WTC11 (cell line): ENCODE measurements at regions not wholly inside any gene's neighbourhood (a gene's known extent, or its start where the extent isn't known, plus 50 kb on each side); places are given as distances from the start of the nearest gene placed in this dataset.

Source experiments
- ATAC-seq: fragments of 200-7000 bp; cut with Tn5 transposase; 2 replicates; pipeline ENCODE4 v1.10.0; 2021; ENCODE audit warnings: mild to moderate bottlenecking, moderate library complexity
- CTCF ChIA-PET: fragments of 300-600 bp; sonication (Branson Sonifier 250); formaldehyde crosslinking; loops from one replicate; lab custom pipeline; 2021; ENCODE audit warnings: antibody characterized with exemption; lab: Charles Lee
- POLR2A ChIA-PET: fragments of 350-600 bp; sonication (Branson Sonifier 250); formaldehyde crosslinking; loops from one replicate; lab custom pipeline; 2021; ENCODE audit warnings: antibody characterized with exemption; lab: Charles Lee
- DNase-seq: peaks from one replicate; pipeline ENCODE4 v3.0.0; 2021; ENCODE audit warnings: low spot score
- H3K27ac Mint-ChIP-seq: 2 replicates; pipeline ENCODE4 v1.8.0; 2021; ENCODE audit warnings: mixed read lengths
- H3K27me3 Mint-ChIP-seq: 2 replicates; pipeline ENCODE4 v1.8.0; 2021; ENCODE audit warnings: low read depth, mild to moderate bottlenecking, moderate library complexity, mixed read lengths
- H3K36me3 Mint-ChIP-seq: 2 replicates; pipeline ENCODE4 v1.8.0; 2021; ENCODE audit warnings: mixed read lengths
- H3K4me1 Mint-ChIP-seq: 2 replicates; pipeline ENCODE4 v1.8.0; 2022; ENCODE audit warnings: mixed read lengths
- H3K4me3 Mint-ChIP-seq: 2 replicates; pipeline ENCODE4 v1.8.0; 2021; ENCODE audit warnings: mild to moderate bottlenecking, moderate library complexity, mixed read lengths
- H3K9me3 Mint-ChIP-seq: 2 replicates; pipeline ENCODE4 v1.8.0; 2021; ENCODE audit warnings: mixed read lengths
- IRF2 ChIP-seq: sonication (generic); formaldehyde crosslinking; IDR thresholded peaks from 2 replicates; pipeline ENCODE4 v1.8.0; 2022; ENCODE audit warnings: low read depth, missing genetic modification reagents, borderline replicate concordance
- MXD4 ChIP-seq: fragments of 250-450 bp; sonication (Bioruptor Pico); IDR thresholded peaks from 2 replicates; pipeline ENCODE4 v1.8.0; 2021; ENCODE audit warnings: mild to moderate bottlenecking, moderate library complexity, borderline replicate concordance
- TF ChIP-seq, protein P1 (sequence below): sonication (generic); formaldehyde crosslinking; IDR thresholded peaks from 2 replicates; pipeline ENCODE4 v1.8.0; 2022; ENCODE audit warnings: missing genetic modification reagents
- TF ChIP-seq, protein P2 (sequence below): fragments of 200-600 bp; IDR thresholded peaks from 2 replicates; pipeline ENCODE4 v1.8.0; 2022; ENCODE audit warnings: antibody characterized with exemption

GRCh38 chr3:194287977-194288706 is 63.0 kb downstream of the CPN2 start:
- H3K27ac Mint-ChIP-seq: no peak overlapping the region
- ChIA-PET POLR2A (interaction anchor here (2.0 kb wide), 1 partner anchor 10 kb away, joined by 10 read pairs; no protein-coding TSS in a partner anchor), CTCF (interaction anchor here (0.7 to 3.5 kb wide), 17 partner anchors 9 to 507 kb away, joined by 3 to 43 read pairs (median 5); no protein-coding TSS in a partner anchor)
- H3K36me3 Mint-ChIP-seq: no peaks in the 10 kb centered on the region; the same call in 1 of the 2 replicates
- peaks cover 2% of the 10 kb centered on the region; the same call in 1 of the 2 replicates for H3K27me3 Mint-ChIP-seq
- ATAC-seq (peak; percentile 42), DNase-seq (peak; percentile 6)
- TF ChIP-seq IRF2 (CRISPR knock-in tag) (no peak), MXD4 (no peak)
- TF ChIP-seq, protein P1, sequence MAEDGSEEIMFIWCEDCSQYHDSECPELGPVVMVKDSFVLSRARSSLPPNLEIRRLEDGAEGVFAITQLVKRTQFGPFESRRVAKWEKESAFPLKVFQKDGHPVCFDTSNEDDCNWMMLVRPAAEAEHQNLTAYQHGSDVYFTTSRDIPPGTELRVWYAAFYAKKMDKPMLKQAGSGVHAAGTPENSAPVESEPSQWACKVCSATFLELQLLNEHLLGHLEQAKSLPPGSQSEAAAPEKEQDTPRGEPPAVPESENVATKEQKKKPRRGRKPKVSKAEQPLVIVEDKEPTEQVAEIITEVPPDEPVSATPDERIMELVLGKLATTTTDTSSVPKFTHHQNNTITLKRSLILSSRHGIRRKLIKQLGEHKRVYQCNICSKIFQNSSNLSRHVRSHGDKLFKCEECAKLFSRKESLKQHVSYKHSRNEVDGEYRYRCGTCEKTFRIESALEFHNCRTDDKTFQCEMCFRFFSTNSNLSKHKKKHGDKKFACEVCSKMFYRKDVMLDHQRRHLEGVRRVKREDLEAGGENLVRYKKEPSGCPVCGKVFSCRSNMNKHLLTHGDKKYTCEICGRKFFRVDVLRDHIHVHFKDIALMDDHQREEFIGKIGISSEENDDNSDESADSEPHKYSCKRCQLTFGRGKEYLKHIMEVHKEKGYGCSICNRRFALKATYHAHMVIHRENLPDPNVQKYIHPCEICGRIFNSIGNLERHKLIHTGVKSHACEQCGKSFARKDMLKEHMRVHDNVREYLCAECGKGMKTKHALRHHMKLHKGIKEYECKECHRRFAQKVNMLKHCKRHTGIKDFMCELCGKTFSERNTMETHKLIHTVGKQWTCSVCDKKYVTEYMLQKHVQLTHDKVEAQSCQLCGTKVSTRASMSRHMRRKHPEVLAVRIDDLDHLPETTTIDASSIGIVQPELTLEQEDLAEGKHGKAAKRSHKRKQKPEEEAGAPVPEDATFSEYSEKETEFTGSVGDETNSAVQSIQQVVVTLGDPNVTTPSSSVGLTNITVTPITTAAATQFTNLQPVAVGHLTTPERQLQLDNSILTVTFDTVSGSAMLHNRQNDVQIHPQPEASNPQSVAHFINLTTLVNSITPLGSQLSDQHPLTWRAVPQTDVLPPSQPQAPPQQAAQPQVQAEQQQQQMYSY (CRISPR knock-in tag): no peak
- TF ChIP-seq, protein P2, sequence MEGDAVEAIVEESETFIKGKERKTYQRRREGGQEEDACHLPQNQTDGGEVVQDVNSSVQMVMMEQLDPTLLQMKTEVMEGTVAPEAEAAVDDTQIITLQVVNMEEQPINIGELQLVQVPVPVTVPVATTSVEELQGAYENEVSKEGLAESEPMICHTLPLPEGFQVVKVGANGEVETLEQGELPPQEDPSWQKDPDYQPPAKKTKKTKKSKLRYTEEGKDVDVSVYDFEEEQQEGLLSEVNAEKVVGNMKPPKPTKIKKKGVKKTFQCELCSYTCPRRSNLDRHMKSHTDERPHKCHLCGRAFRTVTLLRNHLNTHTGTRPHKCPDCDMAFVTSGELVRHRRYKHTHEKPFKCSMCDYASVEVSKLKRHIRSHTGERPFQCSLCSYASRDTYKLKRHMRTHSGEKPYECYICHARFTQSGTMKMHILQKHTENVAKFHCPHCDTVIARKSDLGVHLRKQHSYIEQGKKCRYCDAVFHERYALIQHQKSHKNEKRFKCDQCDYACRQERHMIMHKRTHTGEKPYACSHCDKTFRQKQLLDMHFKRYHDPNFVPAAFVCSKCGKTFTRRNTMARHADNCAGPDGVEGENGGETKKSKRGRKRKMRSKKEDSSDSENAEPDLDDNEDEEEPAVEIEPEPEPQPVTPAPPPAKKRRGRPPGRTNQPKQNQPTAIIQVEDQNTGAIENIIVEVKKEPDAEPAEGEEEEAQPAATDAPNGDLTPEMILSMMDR: no peak
- no peaks in the 10 kb centered on the region for H3K4me1 Mint-ChIP-seq
- no peaks in the 10 kb centered on the region for H3K9me3 Mint-ChIP-seq
- no peak overlapping the region for H3K4me3 Mint-ChIP-seq
